ENCODE measurements at regions not wholly inside any gene's neighbourhood (a gene's known extent, or its start where the extent isn't known, plus 50 kb on each side); places are given as distances from the start of the nearest gene placed in this dataset.
"Not testable (repeated sequence)": the region's sequence is repeated elsewhere in the genome, so short reads cannot be mapped to it uniquely, and the experiment has no call there.

DNA sequence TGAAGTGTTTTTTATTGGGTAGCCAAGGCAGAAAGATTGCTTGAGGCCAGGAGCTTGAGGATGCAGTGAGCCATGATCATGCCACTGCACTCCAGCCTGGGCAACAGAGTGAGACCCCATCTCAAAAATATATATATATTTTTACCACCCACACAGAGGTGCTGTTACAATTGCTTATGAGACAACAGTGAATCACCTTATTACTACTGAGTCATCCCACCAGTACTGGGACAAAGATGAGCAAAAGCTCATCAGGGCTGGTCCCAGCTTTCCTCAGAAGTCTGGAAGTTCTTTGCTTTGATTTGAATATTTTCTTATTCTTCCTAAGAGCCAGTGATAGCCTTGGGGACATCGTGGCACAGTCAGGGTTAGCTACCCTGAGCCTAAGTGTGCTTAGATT, 207.7 kb downstream of the SOX2 start:
- Mint-ChIP-seq H3K36me3 (ENCODE audit: low read depth) (no peaks in the 10 kb centered on the region), H3K9me3 (no peaks in the 10 kb centered on the region), H3K27me3 (ENCODE audit: insufficient read depth) (no peaks in the 10 kb centered on the region), H3K4me1 (peaks cover 14% of the 10 kb centered on the region), H3K4me3 (no peak overlapping the region), H3K27ac (no peak overlapping the region)
- TF ChIP-seq, protein P1, sequence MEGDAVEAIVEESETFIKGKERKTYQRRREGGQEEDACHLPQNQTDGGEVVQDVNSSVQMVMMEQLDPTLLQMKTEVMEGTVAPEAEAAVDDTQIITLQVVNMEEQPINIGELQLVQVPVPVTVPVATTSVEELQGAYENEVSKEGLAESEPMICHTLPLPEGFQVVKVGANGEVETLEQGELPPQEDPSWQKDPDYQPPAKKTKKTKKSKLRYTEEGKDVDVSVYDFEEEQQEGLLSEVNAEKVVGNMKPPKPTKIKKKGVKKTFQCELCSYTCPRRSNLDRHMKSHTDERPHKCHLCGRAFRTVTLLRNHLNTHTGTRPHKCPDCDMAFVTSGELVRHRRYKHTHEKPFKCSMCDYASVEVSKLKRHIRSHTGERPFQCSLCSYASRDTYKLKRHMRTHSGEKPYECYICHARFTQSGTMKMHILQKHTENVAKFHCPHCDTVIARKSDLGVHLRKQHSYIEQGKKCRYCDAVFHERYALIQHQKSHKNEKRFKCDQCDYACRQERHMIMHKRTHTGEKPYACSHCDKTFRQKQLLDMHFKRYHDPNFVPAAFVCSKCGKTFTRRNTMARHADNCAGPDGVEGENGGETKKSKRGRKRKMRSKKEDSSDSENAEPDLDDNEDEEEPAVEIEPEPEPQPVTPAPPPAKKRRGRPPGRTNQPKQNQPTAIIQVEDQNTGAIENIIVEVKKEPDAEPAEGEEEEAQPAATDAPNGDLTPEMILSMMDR (conservative IDR thresholded peaks at IDR 0.05): no peak
- H3K9ac ChIP-seq (ENCODE audit: extremely low read depth, low read length, poor library complexity, severe bottlenecking): no peak overlapping the region
- H3K4me3 ChIP-seq (ENCODE audit: low read length): no peak overlapping the region
- no peak for DNase-seq
- H3K27ac ChIP-seq (ENCODE audit: low read depth, low read length): no peak overlapping the region
- no peaks in the 10 kb centered on the region for H3K27me3 ChIP-seq (ENCODE audit: control insufficient read depth, insufficient read depth, low read length, poor library complexity, severe bottlenecking)
- H3K36me3 ChIP-seq (ENCODE audit: control insufficient read depth, insufficient read depth, low read length): no peaks in the 10 kb centered on the region
- no peaks in the 10 kb centered on the region for H3K4me1 ChIP-seq (ENCODE audit: control insufficient read depth, insufficient read depth, low read length)
- H3K9me3 ChIP-seq (ENCODE audit: control insufficient read depth, low read length): no peaks in the 10 kb centered on the region
- 94% methylated on average over 1 of the region's 1 CpG; no CpG with 5 or more reads in 1 of the 2 experiments for WGBS, 2 experiments (ENCODE audit: insufficient coverage in 1 of 2, insufficient read length in 1 of 2)

DNA sequence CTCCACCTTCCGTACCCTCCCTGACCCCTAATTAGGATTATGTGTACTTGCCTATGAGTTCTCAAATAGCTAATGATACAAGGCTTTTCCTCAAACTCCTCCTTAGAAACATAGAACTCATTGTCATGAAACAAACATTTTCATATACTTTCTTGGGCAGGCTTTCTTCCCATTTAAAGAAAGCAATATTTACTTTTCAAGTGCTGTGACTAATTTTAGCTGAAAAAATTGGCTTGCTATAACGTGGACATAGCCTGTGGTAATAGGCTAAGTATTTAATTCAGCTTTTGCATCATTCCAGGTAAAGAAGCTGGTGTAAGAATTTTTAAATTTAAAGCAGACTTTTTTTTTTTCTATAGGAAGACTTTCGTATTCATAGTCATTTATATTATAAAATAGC, 208.7 kb downstream of the SOX2 start:
- Mint-ChIP-seq H3K27ac (no peak overlapping the region), H3K36me3 (ENCODE audit: low read depth) (no peaks in the 10 kb centered on the region), H3K4me3 (no peak overlapping the region), H3K9me3 (peaks cover 9% of the 10 kb centered on the region), H3K4me1 (peaks cover 10% of the 10 kb centered on the region), H3K27me3 (ENCODE audit: insufficient read depth) (no peaks in the 10 kb centered on the region)
- Histone ChIP-seq H3K4me3 (ENCODE audit: low read length) (no peak overlapping the region), H3K27ac (ENCODE audit: low read depth, low read length) (no peak overlapping the region), H3K4me1 (ENCODE audit: control insufficient read depth, insufficient read depth, low read length) (no peaks in the 10 kb centered on the region), H3K27me3 (ENCODE audit: control insufficient read depth, insufficient read depth, low read length, poor library complexity, severe bottlenecking) (no peaks in the 10 kb centered on the region), H3K9ac (ENCODE audit: extremely low read depth, low read length, poor library complexity, severe bottlenecking) (no peak overlapping the region), H3K36me3 (ENCODE audit: control insufficient read depth, insufficient read depth, low read length) (no peaks in the 10 kb centered on the region), H3K9me3 (ENCODE audit: control insufficient read depth, low read length) (no peaks in the 10 kb centered on the region)
- DNase-seq: no peak
- TF ChIP-seq, protein P1 (conservative IDR thresholded peaks at IDR 0.05): no peak
- WGBS, 2 experiments (ENCODE audit: insufficient coverage in 1 of 2, insufficient read length in 1 of 2): 81 to 83% methylated on average over 2 of the region's 3 CpGs

DNA sequence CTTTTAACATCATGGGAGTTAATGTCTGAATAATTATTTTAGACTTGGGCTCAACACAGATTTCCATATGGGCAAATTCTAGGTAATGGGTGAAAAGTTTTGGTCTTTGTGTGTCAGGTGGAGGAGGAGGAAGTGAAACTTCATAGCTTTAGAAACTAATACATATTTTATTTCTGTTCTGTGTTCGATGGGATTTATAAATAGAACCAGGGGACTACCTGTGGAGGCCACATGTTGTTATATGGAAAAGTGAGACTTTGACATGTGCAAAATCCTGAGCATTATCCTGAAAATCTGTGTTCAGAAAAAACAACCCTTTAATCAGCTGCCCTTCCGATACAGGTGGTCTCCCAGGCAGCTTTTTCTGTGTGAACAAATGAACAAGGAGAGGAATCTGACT, 209.5 kb downstream of the SOX2 start:
- TF ChIP-seq, protein P1 (conservative IDR thresholded peaks at IDR 0.05): no peak
- Mint-ChIP-seq H3K4me1 (peaks cover 4% of the 10 kb centered on the region), H3K9me3 (peaks cover 16% of the 10 kb centered on the region), H3K4me3 (no peak overlapping the region), H3K27ac (no peak overlapping the region), H3K27me3 (ENCODE audit: insufficient read depth) (no peaks in the 10 kb centered on the region), H3K36me3 (ENCODE audit: low read depth) (no peaks in the 10 kb centered on the region)
- no peak overlapping the region for H3K9ac ChIP-seq (ENCODE audit: extremely low read depth, low read length, poor library complexity, severe bottlenecking)
- H3K27ac ChIP-seq (ENCODE audit: low read depth, low read length): no peak overlapping the region
- H3K27me3 ChIP-seq (ENCODE audit: control insufficient read depth, insufficient read depth, low read length, poor library complexity, severe bottlenecking): no peaks in the 10 kb centered on the region
- H3K4me3 ChIP-seq (ENCODE audit: low read length): no peak overlapping the region
- no peak for DNase-seq
- no peaks in the 10 kb centered on the region for H3K36me3 ChIP-seq (ENCODE audit: control insufficient read depth, insufficient read depth, low read length)
- H3K4me1 ChIP-seq (ENCODE audit: control insufficient read depth, insufficient read depth, low read length): no peaks in the 10 kb centered on the region
- H3K9me3 ChIP-seq (ENCODE audit: control insufficient read depth, low read length): no peaks in the 10 kb centered on the region
- 86 to 100% methylated on average over 1 to 2 of the region's 2 CpGs for WGBS, 2 experiments (ENCODE audit: insufficient coverage in 1 of 2, insufficient read length in 1 of 2)

DNA sequence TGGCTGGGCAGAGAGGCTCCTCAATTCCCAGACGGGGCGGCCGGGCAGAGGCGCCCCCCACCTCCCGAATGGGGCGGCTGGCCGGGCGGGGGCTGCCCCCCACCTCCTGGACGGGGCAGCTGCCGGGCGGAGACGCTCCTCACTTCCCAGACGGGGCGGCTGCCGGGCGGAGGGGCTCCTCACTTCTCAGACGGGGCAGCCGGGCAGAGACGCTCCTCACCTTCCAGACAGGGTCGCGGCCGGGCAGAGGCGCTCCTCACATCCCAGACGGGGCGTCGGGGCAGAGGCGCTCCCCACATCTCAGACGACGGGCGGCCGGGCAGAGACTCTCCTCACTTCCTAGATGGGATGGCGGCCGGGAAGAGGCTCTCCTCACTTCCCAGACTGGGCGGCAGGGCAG, 214.1 kb downstream of the SOX2 start:
- not testable (repeated sequence) for H3K27me3 ChIP-seq (ENCODE audit: control insufficient read depth, insufficient read depth, low read length, poor library complexity, severe bottlenecking); H3K9me3 ChIP-seq (ENCODE audit: control insufficient read depth, low read length); H3K27me3 Mint-ChIP-seq (ENCODE audit: insufficient read depth); H3K9ac ChIP-seq (ENCODE audit: extremely low read depth, low read length, poor library complexity, severe bottlenecking); H3K27ac ChIP-seq (ENCODE audit: low read depth, low read length); H3K4me1 Mint-ChIP-seq; H3K4me3 ChIP-seq (ENCODE audit: low read length); H3K27ac Mint-ChIP-seq; H3K4me1 ChIP-seq (ENCODE audit: control insufficient read depth, insufficient read depth, low read length); H3K36me3 ChIP-seq (ENCODE audit: control insufficient read depth, insufficient read depth, low read length); H3K4me3 Mint-ChIP-seq; H3K36me3 Mint-ChIP-seq (ENCODE audit: low read depth); DNase-seq
- H3K9me3 Mint-ChIP-seq: peaks cover 31% of the 10 kb centered on the region
- 80 to 92% methylated on average over 1 to 33 of the region's 34 CpGs for WGBS, 2 experiments (ENCODE audit: insufficient coverage in 1 of 2, insufficient read length in 1 of 2)
